NB4 (cell line): ENCODE measurements at regions not wholly inside any gene's neighbourhood (a gene's known extent, or its start where the extent isn't known, plus 50 kb on each side); places are given as distances from the start of the nearest gene placed in this dataset.
"Not testable (repeated sequence)": the region's sequence is repeated elsewhere in the genome, so short reads cannot be mapped to it uniquely, and the experiment has no call there.

Source experiments
- DNase-seq: peaks from one replicate; pipeline ENCODE4 v3.0.0; 2010; ENCODE audit warnings: low read depth
- H3K4me3 ChIP-seq: one replicate; pipeline ENCODE4 v1.5.1; 2011; ENCODE audit warnings: mild to moderate bottlenecking, low read depth, low read length, moderate library complexity
- MAX ChIP-seq: IDR thresholded peaks from 2 replicates; pipeline ENCODE4 v1.6.1; 2011; ENCODE audit warnings: low read depth, low read length
- MYC ChIP-seq: IDR thresholded peaks from 2 replicates; pipeline ENCODE4 v1.6.1; 2011; ENCODE audit warnings: low read depth, low read length
- POLR2A ChIP-seq: IDR thresholded peaks from 2 replicates; pipeline ENCODE4 v1.6.1; 2011; ENCODE audit warnings: mild to moderate bottlenecking; ENCODE audit not compliant: insufficient read length; ENCODE audit errors: extremely low read depth
- TF ChIP-seq, protein P1 (sequence below): IDR thresholded peaks from one replicate; pipeline ENCODE4 v1.5.1; 2012; ENCODE audit warnings: low read depth, low read length

DNA sequence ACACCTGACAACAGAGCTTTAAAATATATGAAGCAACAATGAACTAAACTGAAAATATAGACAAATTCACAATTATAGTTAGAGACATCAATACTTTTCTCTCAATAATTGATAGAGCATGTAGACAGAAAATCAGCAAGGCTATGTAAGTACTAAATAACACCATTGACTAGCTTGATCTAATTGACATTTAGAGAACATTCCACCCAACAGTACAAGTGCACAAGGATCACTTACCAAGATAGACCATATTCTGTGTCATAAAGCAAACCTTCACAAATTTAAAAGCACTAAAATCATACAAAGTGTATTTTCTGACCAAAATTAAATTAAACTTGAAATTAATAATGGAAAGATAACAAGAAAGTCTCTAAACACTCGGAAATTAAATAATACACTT, 562.5 kb downstream of the INSC start:
- TF ChIP-seq, protein P1, sequence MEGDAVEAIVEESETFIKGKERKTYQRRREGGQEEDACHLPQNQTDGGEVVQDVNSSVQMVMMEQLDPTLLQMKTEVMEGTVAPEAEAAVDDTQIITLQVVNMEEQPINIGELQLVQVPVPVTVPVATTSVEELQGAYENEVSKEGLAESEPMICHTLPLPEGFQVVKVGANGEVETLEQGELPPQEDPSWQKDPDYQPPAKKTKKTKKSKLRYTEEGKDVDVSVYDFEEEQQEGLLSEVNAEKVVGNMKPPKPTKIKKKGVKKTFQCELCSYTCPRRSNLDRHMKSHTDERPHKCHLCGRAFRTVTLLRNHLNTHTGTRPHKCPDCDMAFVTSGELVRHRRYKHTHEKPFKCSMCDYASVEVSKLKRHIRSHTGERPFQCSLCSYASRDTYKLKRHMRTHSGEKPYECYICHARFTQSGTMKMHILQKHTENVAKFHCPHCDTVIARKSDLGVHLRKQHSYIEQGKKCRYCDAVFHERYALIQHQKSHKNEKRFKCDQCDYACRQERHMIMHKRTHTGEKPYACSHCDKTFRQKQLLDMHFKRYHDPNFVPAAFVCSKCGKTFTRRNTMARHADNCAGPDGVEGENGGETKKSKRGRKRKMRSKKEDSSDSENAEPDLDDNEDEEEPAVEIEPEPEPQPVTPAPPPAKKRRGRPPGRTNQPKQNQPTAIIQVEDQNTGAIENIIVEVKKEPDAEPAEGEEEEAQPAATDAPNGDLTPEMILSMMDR = no peak
- TF ChIP-seq MYC (no peak), MAX (no peak), POLR2A (no peak)
- DNase-seq = no peak

GRCh38 chr11:15683528-15683927, 568.8 kb downstream of the INSC start:
- DNase-seq = no peak
- H3K4me3 ChIP-seq = no peak overlapping the region
- TF ChIP-seq POLR2A = no peak

More for the DNA sequence above, 562.5 kb downstream of the INSC start:
- no peak overlapping the region for H3K4me3 ChIP-seq

DNA sequence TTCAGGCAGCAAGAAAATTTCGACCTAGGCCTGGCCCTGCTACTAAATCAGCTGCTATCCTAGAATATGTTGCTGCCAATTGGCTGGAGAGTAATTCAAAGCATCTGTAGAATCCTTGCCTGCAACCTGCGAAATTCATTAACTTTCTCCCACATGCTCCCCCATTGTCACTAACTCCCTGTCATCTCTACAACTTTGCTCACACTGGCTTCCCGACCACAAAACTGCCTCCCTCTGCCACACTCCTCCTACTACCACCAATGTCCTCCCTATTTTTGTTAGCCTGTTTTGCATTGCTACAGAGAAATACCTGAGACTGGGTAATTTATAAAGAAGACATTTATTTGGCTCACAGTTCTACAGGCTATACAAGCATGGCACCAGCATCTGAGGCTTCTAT, 570.6 kb downstream of the INSC start:
- TF ChIP-seq MAX (no peak), POLR2A (no peak), MYC (no peak)
- TF ChIP-seq, protein P1 = no peak
- DNase-seq = no peak
- no peak overlapping the region for H3K4me3 ChIP-seq

- H3K4me3 ChIP-seq, DNase-seq: not testable (repeated sequence)
These were observed 571.5 kb downstream of the INSC start for GRCh38 chr11:15686259-15686658.

GRCh38 chr11:15687342-15687741, 572.6 kb downstream of the INSC start:
- TF ChIP-seq POLR2A = no peak
- no peak for TF ChIP-seq MAX
- TF ChIP-seq, protein P1 = no peak
- no peak for DNase-seq
- H3K4me3 ChIP-seq = no peak overlapping the region

GRCh38 chr11:15688351-15688792, 573.6 kb downstream of the INSC start:
- TF ChIP-seq MAX (no peak), POLR2A (no peak), MYC (no peak)
- TF ChIP-seq, protein P1 = no peak
- DNase-seq = no peak
- H3K4me3 ChIP-seq = no peak overlapping the region

GRCh38 chr11:15690320-15690719, 575.6 kb downstream of the INSC start:
- DNase-seq = no peak
- TF ChIP-seq, protein P1 = no peak
- TF ChIP-seq MAX (no peak), MYC (no peak)
- H3K4me3 ChIP-seq = no peak overlapping the region
